K562 (cell line): ENCODE measurements at regions not wholly inside any gene's neighbourhood (a gene's known extent, or its start where the extent isn't known, plus 50 kb on each side); places are given as distances from the start of the nearest gene placed in this dataset.

Experiments used
- CHD7 ChIP-seq: fragments of 200-600 bp; sonication (generic); IDR thresholded peaks from one replicate; pipeline ENCODE4 v1.6.1; 2012; ENCODE audit warnings: mild to moderate bottlenecking, low read depth, low read length, inconsistent platforms
- FOXJ2 ChIP-seq: fragments of 200-800 bp; sonication (Bioruptor generic); IDR thresholded peaks from 2 replicates; pipeline ENCODE4 v1.6.1; 2016; ENCODE audit warnings: missing genetic modification characterization, missing compliant biosample characterization
- MCM3 ChIP-seq: fragments of 450-650 bp; IDR thresholded peaks from 2 replicates; pipeline ENCODE4 v1.6.1; 2016
- MTF1 ChIP-seq: fragments of 250-450 bp; sonication (Bioruptor Pico); IDR thresholded peaks from 2 replicates; pipeline ENCODE4 v1.9.0; 2021; ENCODE audit warnings: moderate library complexity, mild to moderate bottlenecking, inconsistent platforms, borderline replicate concordance
- MXD1 ChIP-seq: fragments of 250-450 bp; sonication (Bioruptor Pico); IDR thresholded peaks from 2 replicates; pipeline ENCODE4 v1.8.0; 2021; ENCODE audit warnings: borderline replicate concordance, mild to moderate bottlenecking, moderate library complexity; ENCODE audit not compliant: poor library complexity, severe bottlenecking
- SAFB2 ChIP-seq: fragments of 200-400 bp; formaldehyde crosslinking; IDR thresholded peaks from 2 replicates; pipeline ENCODE4 v1.6.1; 2018; ENCODE audit warnings: borderline replicate concordance, low read length, low read depth, moderate library complexity; ENCODE audit not compliant: severe bottlenecking
- SMARCB1 ChIP-seq: IDR thresholded peaks from 2 replicates; pipeline ENCODE4 v1.6.1; 2011; ENCODE audit warnings: improper control_type of control experiment, low read depth; ENCODE audit not compliant: insufficient read length
- SREBF2 ChIP-seq: sonication (generic); formaldehyde crosslinking; IDR thresholded peaks from 2 replicates; pipeline ENCODE4 v1.4.0; 2020; ENCODE audit warnings: mild to moderate bottlenecking, missing genetic modification reagents
- ZBTB49 ChIP-seq: sonication (generic); formaldehyde crosslinking; IDR thresholded peaks from 2 replicates; pipeline ENCODE4 v1.8.0; 2022; ENCODE audit warnings: missing genetic modification reagents, mild to moderate bottlenecking, borderline replicate concordance

GRCh38 chr7:41033500-41033899, 669.4 kb downstream of the INHBA start (continued):
- TF ChIP-seq CHD7 (no peak), ZBTB49 (CRISPR knock-in tag) (no peak), FOXJ2 (tag) (no peak), MTF1 (no peak), MCM3 (no peak), SMARCB1 (no peak), SREBF2 (CRISPR knock-in tag) (no peak), MXD1 (CRISPR knock-in tag) (no peak), SAFB2 (no peak)
